ENCODE measurements at regions not wholly inside any gene's neighbourhood (a gene's known extent, or its start where the extent isn't known, plus 50 kb on each side); places are given as distances from the start of the nearest gene placed in this dataset.

DNA sequence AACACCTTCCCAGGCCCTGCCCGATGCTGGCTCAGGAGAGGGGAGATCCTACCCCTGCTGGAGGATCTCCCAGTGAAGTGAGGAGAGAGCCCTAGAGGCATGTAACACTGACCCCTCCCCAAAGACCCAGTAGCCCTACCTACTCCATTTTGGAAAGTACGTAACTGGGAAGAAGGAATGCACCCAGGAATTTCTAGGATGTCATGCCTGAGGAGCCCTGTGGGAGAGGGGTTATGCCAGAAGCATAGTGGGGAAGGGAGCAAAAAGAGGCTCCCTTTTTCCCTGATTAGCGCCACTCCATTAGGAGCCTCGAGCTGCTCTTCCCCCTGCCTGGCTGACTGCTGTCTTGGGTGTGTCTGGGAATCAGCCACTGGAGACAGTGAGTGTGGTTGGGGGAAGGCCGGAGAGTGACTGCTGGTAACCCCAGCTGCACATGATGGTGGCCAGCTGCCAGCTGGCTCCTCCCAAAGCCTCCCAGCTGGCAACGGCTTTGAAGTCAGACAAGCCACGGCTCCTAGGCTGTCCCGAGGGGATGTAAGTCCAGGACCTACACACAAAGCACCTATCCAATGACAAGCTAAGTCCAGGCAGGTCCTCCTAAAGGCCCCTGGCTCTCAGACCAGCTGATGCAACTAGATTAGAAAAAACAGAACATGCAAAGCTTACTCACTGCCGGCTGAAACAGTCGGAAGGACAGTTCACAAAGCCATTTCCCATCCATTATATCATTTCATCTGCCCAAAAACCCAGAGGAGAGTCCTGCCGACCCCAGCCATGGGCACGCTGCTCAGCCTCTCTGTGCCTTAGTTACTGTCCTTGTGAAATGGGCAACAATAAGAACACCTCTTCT is 136.5 kb upstream of the ABCA1 start:
- peak; percentile 98 for DNase-seq (ENCODE audit: low read depth)

- DNase-seq (ENCODE audit: low read depth) = no peak
These were observed 137.4 kb upstream of the ABCA1 start for GRCh38 chr9:105065098-105066088.

DNA sequence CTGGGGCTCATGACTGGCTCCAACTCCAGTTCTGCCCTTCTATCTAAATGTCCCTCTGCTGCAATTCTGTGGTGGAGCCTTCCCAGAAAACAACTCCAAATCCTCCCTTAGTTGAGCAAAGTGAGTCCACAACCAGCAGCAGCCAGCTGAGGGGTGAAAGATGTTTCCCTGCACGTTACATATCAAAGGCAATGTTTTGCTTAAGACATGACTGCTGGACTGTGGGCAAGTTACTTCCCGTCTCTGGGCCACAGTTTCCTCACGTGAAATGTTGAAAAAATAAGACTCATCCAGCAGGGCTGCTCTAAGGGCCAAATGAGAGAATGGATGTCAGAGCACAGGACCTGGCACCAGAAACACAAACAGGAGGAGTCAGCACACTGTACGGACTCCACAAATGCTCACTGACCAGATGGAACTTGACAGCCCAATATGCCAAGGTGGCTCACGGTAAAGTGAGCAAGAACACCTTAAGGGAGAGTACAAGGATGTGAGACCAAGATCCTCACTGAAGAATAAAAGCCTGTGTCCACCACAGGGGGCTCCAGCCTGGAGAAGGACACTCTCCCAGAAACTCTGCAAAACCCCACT is 138.4 kb upstream of the ABCA1 start:
- DNase-seq (ENCODE audit: low read depth) = no peak

- DNase-seq (ENCODE audit: low read depth) = peak; percentile 88
These were observed 140.1 kb upstream of the ABCA1 start for GRCh38 chr9:105067895-105068580.

DNA sequence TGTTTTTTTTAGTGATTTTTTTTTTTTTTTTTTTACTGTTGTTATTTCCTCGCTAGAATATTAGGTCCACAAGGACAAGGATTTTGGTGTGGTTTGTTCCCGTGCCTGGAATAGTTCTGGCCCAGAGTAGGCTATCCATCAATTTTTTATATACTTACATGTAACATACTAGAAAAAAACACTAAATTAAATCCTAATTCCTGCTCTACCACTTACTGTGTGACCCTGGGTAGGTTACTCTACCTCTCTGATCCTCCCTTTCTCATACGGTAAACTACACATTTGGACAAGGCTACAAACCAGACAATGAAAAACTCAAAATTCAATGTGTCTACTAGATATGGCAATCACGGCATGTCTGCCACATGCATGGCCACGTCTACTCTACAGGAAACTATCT is 141.3 kb upstream of the ABCA1 start:
- DNase-seq (ENCODE audit: low read depth) = no peak

GRCh38 chr9:105069696-105070095 is 141.7 kb upstream of the ABCA1 start:
- DNase-seq (ENCODE audit: low read depth) = peak; percentile 58

GRCh38 chr9:105070176-105070575 is 142.2 kb upstream of the ABCA1 start:
- peak; percentile 45 for DNase-seq (ENCODE audit: low read depth)

DNA sequence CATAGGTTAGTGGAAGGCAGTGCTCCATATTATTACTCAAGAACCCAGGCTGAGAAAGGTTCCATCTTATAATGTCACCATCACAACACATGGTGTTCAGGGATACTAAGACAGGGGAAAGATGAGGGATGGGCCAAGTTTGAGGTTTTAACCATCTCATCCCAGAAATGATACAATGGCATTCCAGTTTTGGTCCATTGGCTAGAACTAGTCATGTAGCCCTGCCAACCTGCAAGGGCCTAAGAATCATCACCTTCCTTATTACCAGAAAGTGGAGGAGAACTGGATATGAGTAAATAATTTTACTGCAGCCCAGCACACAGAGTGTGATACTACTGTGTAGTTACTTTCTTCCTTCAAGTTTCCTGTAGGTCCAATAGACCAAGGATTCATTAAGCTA is 144.5 kb upstream of the ABCA1 start:
- no peak for DNase-seq (ENCODE audit: low read depth)

- DNase-seq (ENCODE audit: low read depth) = no peak
These were observed 145.2 kb upstream of the ABCA1 start for GRCh38 chr9:105073147-105073546.

- no peak for DNase-seq (ENCODE audit: low read depth)
These were observed 146.5 kb upstream of the ABCA1 start for GRCh38 chr9:105074491-105074890.

- no peak for DNase-seq (ENCODE audit: low read depth)
These were observed 148.8 kb upstream of the ABCA1 start for GRCh38 chr9:105076729-105077128.

GRCh38 chr9:105079457-105079856 is 151.5 kb upstream of the ABCA1 start:
- DNase-seq (ENCODE audit: low read depth) = no peak

GRCh38 chr9:105082843-105083242 is 154.9 kb upstream of the ABCA1 start:
- DNase-seq (ENCODE audit: low read depth) = no peak

DNA sequence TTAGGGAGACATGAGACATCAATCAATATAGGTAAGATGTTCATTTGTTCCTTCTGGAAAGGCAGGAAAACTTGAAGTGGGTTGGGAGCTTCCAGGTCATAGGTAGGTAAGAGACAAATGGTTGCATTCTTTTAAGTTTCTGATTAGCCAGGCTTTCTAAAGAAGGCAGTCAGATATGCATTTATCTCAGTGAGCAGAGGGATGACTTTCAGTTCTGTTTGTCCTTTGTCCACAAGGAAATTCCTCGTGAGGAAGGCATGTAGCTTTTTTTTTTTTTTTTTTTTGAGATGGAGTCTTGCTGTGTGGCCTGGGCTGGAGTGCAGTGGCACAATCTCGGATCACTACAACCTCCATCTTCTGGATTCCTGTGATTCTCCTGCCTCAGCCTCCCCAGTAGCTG is 155.3 kb upstream of the ABCA1 start:
- no peak for DNase-seq (ENCODE audit: low read depth)

- no peak for DNase-seq (ENCODE audit: low read depth)
These were observed 156.2 kb upstream of the SLC44A1 start for GRCh38 chr9:105087910-105088898.

DNA sequence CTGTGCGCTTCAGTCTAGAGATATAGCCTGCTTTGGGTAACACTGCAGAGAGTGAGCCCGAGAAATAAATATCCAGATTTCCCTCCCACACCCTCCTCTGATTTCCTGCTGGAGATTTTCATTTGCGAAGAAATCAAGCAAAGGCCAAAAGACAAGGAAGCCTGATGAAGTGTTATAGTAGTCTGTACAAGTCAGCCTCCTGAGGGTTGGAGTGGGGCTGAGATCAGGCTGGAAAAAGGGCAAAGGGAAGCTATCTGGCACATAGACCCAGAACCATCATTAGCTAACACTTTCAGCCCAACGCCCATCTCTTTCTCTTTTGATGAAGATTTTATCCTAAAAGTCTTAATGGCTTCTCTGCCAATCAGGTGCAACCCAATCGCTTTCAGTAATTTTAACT is 154.6 kb upstream of the SLC44A1 start:
- no peak for DNase-seq (ENCODE audit: low read depth)

- no peak for DNase-seq (ENCODE audit: low read depth)
These were observed 153.3 kb upstream of the SLC44A1 start for GRCh38 chr9:105091004-105091640.

GRCh38 chr9:105093685-105094084 is 150.8 kb upstream of the SLC44A1 start:
- DNase-seq (ENCODE audit: low read depth) = no peak

- no peak for DNase-seq (ENCODE audit: low read depth)
These were observed 146.1 kb upstream of the SLC44A1 start for GRCh38 chr9:105098370-105098769.

DNA sequence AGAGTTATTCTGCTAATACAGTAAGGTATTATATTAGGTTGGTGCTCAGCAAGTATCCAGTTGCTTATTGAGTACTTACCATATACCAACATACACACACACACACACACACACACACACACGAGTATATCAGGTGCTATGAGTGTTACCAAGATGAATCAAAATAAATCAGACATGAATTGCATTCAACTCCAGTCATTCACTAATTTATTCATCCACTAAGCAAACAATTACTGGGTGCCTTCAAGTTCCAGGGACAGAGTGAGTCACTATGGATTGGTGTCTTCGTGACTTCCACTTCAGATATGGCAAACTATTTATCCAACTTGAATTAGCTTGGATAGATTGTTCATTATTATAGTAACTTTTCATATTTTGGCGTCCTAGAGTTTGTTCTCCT is 140.7 kb upstream of the SLC44A1 start:
- DNase-seq (ENCODE audit: low read depth) = peak; percentile 78

Measured in M059J (cell line).